ENCODE measurements at regions not wholly inside any gene's neighbourhood (a gene's known extent, or its start where the extent isn't known, plus 50 kb on each side); places are given as distances from the start of the nearest gene placed in this dataset.

DNA sequence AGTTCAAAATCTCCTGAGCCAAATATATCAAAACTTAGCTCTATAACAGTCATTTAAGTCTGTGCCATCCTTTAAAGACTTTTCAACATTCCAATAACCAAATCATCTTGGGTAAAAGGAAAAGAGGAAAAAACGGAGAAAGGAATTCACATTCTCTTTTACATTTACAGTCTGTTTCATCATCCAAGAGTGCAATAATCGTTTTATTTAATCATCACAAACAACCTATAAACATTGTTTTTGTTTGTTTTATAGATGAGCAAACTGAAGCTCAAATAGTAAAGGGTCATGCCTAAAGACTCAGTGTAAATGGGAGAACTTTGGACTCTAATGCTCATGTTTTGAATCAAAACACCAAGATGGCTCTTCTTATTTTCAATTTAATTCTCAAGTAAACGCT is 252.3 kb downstream of the TOX3 start:
- POLR2A ChIA-PET = no interaction called here
- no peak for ATAC-seq (ENCODE audit: low read depth)

DNA sequence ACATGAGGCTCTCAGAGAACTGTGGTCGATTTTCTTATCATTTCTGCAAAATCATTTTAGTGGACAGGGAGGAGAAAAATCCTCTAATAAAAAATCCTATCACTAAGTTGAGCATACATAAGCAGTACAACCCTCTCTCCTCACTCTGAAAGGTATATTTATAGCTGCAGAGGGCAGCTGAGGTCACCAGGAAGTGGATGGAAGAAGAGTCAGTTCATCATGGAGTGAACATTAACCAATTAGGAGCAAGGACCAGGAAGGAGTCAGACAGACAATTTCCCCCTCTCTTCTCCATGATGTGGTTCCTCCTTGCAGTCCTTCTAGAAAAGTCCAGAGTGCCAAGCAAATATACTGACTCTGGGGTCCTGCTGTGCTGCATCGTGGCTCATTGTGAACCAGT is 253.7 kb downstream of the TOX3 start:
- no peaks in the 10 kb centered on the region for H3K4me1 Mint-ChIP-seq
- no peak for ATAC-seq (ENCODE audit: low read depth)
- no peak for DNase-seq
- H3K27ac Mint-ChIP-seq = no peak overlapping the region
- no peak overlapping the region for H3K4me3 Mint-ChIP-seq
- POLR2A ChIA-PET = no interaction called here
- no peaks in the 10 kb centered on the region for H3K36me3 Mint-ChIP-seq
- no peaks in the 10 kb centered on the region for H3K27me3 Mint-ChIP-seq
- no peaks in the 10 kb centered on the region for H3K9me3 Mint-ChIP-seq

More for the DNA sequence above, 252.3 kb downstream of the TOX3 start:
- Mint-ChIP-seq H3K4me1 (no peaks in the 10 kb centered on the region), H3K4me3 (no peak overlapping the region), H3K36me3 (no peaks in the 10 kb centered on the region), H3K9me3 (no peaks in the 10 kb centered on the region), H3K27me3 (no peaks in the 10 kb centered on the region), H3K27ac (no peak overlapping the region)
- DNase-seq = no peak

- no peaks in the 10 kb centered on the region for H3K9me3 Mint-ChIP-seq
- no peak for ATAC-seq (ENCODE audit: low read depth)
- POLR2A ChIA-PET = no interaction called here
Measured at GRCh38 chr16:52283584-52284375, 263.2 kb downstream of the TOX3 start.

DNA sequence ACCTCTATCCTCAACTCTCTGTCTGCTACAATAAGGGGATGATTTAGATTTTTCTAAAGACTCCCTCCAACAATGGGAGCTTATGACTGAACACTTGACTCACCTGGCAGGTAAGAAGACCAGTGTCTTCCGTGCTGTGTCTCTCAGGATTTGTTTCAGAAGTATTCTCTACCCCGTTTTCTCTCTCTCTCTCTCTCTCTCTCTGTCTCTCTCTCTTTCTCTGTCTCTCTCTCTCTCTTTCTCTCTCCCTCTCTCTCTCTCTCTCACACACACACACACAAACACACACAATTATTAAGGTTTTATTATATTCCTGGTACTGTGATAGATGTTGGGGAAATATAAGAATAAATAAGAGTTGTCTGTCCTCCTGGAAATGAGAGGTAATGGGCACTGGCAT is 263.9 kb downstream of the TOX3 start:
- H3K27me3 Mint-ChIP-seq = no peaks in the 10 kb centered on the region
- H3K4me1 Mint-ChIP-seq = no peaks in the 10 kb centered on the region
- no peak overlapping the region for H3K27ac Mint-ChIP-seq
- ATAC-seq (ENCODE audit: low read depth) (no peak), DNase-seq (no peak)
- POLR2A ChIA-PET = no interaction called here
- H3K9me3 Mint-ChIP-seq = no peaks in the 10 kb centered on the region
- no peaks in the 10 kb centered on the region for H3K36me3 Mint-ChIP-seq
- no peak overlapping the region for H3K4me3 Mint-ChIP-seq

More at GRCh38 chr16:52283584-52284375, 263.2 kb downstream of the TOX3 start:
- H3K27ac Mint-ChIP-seq = no peak overlapping the region
- no peaks in the 10 kb centered on the region for H3K4me1 Mint-ChIP-seq
- no peak for DNase-seq
- H3K36me3 Mint-ChIP-seq = no peaks in the 10 kb centered on the region
- H3K27me3 Mint-ChIP-seq = no peaks in the 10 kb centered on the region
- no peak overlapping the region for H3K4me3 Mint-ChIP-seq

GRCh38 chr16:52280086-52280485 is 266.9 kb downstream of the TOX3 start:
- Mint-ChIP-seq H3K36me3 (no peaks in the 10 kb centered on the region), H3K4me3 (no peak overlapping the region), H3K27me3 (no peaks in the 10 kb centered on the region), H3K9me3 (no peaks in the 10 kb centered on the region), H3K27ac (no peak overlapping the region), H3K4me1 (no peaks in the 10 kb centered on the region)
- no peak for DNase-seq
- POLR2A ChIA-PET = no interaction called here
- ATAC-seq (ENCODE audit: low read depth) = no peak

DNA sequence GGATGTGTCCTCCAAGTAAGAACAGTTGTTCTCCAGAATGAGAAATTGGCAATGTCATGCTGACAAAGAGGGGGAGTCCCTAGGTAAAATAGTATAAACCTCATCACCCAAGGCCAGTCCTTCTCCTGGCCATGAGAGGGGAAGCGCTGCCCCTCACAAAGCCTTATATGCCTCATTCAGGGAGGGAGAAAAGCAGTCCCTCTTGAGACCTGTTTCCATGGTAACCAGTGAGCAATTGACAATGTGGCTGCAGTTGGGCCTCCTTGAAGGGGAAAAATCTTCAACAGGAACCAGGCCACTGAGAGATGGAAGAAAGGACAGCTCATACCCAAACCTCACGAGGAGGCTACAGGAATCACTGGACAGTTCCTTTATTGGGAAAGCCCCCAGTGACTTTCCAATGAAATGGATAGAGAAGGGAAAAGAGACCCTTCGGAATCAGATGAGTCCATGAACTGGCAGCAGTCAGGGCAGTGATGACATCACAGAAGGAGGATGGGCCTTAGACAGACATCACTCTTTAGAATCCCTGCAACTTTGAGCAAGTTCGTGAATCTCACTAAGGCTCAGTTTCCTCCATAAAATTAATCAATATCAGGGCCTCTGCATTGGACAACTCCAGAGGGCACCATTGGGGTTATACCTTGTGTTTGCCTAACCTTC is 275.7 kb downstream of the TOX3 start:
- Mint-ChIP-seq H3K9me3 (peaks cover 4% of the 10 kb centered on the region), H3K4me1 (no peaks in the 10 kb centered on the region), H3K27me3 (no peaks in the 10 kb centered on the region), H3K4me3 (no peak overlapping the region), H3K27ac (no peak overlapping the region), H3K36me3 (no peaks in the 10 kb centered on the region)
- DNase-seq = no peak
- ATAC-seq (ENCODE audit: low read depth) = no peak
- POLR2A ChIA-PET = no interaction called here

DNA sequence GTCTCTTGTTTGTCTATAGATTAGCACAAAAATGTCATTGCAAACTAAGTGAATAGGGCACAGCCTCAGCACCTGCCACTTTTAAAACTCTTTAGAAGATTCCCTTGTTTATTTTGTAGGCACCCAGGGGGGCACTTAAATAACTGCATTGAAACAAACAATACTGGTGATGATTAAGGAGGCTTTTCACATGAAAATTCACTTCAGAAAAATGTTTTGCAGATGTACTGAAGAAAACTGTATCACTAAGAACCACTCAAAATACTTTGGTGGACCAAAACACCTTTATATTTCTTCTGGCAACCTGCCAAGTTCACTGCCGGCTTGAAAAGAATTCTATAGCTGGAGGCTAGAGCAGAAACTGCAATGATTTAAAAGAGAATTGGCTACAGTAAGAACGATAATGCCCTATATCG is 281.5 kb downstream of the TOX3 start:
- no peaks in the 10 kb centered on the region for H3K36me3 Mint-ChIP-seq
- no peaks in the 10 kb centered on the region for H3K4me1 Mint-ChIP-seq
- no peaks in the 10 kb centered on the region for H3K27me3 Mint-ChIP-seq
- H3K27ac Mint-ChIP-seq = no peak overlapping the region
- POLR2A ChIA-PET = no interaction called here
- no peak for DNase-seq
- no peak overlapping the region for H3K4me3 Mint-ChIP-seq
- no peak for ATAC-seq (ENCODE audit: low read depth)
- peaks cover 3% of the 10 kb centered on the region for H3K9me3 Mint-ChIP-seq

DNA sequence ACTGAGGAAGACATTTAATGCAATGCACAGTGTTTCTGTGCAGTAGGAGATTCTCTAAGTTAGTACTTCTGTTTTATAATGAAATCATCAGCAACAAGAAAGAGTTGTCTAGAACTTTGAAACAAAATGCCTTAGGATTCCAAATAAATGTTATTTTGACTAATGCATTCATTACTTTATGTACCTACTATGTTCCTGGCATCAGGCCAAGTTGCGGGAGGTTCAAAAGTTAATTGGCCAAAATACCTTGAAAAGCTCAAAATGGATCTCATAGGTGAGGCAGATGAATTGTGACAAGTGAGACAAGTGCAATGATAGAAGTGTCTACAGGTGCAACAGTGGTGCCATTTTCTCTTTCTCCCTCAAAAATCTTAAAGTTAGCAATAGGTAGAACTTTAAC is 289.4 kb downstream of the TOX3 start:
- DNase-seq = no peak
- Mint-ChIP-seq H3K27ac (no peak overlapping the region), H3K9me3 (peaks cover 2% of the 10 kb centered on the region), H3K27me3 (no peaks in the 10 kb centered on the region), H3K36me3 (no peaks in the 10 kb centered on the region), H3K4me3 (no peak overlapping the region), H3K4me1 (no peaks in the 10 kb centered on the region)
- ATAC-seq (ENCODE audit: low read depth) = no peak
- POLR2A ChIA-PET = no interaction called here

GRCh38 chr16:52256310-52257078 is 290.4 kb downstream of the TOX3 start:
- Mint-ChIP-seq H3K9me3 (peaks cover 2% of the 10 kb centered on the region), H3K4me3 (no peak overlapping the region), H3K27me3 (no peaks in the 10 kb centered on the region), H3K36me3 (no peaks in the 10 kb centered on the region), H3K27ac (no peak overlapping the region), H3K4me1 (no peaks in the 10 kb centered on the region)
- ATAC-seq (ENCODE audit: low read depth) (no peak), DNase-seq (no peak)
- POLR2A ChIA-PET = no interaction called here

- Mint-ChIP-seq H3K4me1 (no peaks in the 10 kb centered on the region), H3K27ac (no peak overlapping the region), H3K36me3 (no peaks in the 10 kb centered on the region), H3K9me3 (peaks cover 1% of the 10 kb centered on the region), H3K27me3 (no peaks in the 10 kb centered on the region), H3K4me3 (no peak overlapping the region)
- DNase-seq (no peak), ATAC-seq (ENCODE audit: low read depth) (no peak)
- POLR2A ChIA-PET = no interaction called here
Measured at GRCh38 chr16:52254746-52255145, 292.2 kb downstream of the TOX3 start.

DNA sequence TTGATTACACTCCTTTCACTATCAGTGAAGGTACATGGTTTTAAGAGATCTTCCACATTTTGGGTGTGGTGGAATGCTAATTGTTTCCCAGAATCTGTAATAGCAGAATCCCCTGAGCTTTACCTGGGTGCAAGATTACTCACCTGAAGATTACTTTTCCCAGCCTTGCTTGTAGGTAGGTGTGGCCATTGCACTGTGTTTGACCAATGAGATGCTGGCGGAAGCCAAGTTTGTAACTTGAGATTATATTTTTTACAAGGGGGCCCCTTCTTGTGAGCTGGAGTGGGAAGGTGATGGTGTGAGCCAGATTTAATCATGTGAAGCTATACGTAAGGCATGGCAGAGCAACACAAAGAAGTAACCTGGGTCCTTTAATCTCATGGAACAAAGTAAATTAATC is 294.3 kb downstream of the TOX3 start:
- Mint-ChIP-seq H3K27me3 (no peaks in the 10 kb centered on the region), H3K9me3 (peaks cover 8% of the 10 kb centered on the region), H3K4me3 (no peak overlapping the region), H3K27ac (no peak overlapping the region), H3K36me3 (no peaks in the 10 kb centered on the region), H3K4me1 (no peaks in the 10 kb centered on the region)
- ATAC-seq (ENCODE audit: low read depth) (no peak), DNase-seq (no peak)
- POLR2A ChIA-PET = no interaction called here

- ATAC-seq (ENCODE audit: low read depth) (no peak), DNase-seq (no peak)
- Mint-ChIP-seq H3K36me3 (no peaks in the 10 kb centered on the region), H3K27ac (no peak overlapping the region), H3K9me3 (peaks cover 8% of the 10 kb centered on the region), H3K27me3 (no peaks in the 10 kb centered on the region), H3K4me1 (no peaks in the 10 kb centered on the region), H3K4me3 (no peak overlapping the region)
- POLR2A ChIA-PET = no interaction called here
Measured at GRCh38 chr16:52251495-52251894, 295.4 kb downstream of the TOX3 start.

DNA sequence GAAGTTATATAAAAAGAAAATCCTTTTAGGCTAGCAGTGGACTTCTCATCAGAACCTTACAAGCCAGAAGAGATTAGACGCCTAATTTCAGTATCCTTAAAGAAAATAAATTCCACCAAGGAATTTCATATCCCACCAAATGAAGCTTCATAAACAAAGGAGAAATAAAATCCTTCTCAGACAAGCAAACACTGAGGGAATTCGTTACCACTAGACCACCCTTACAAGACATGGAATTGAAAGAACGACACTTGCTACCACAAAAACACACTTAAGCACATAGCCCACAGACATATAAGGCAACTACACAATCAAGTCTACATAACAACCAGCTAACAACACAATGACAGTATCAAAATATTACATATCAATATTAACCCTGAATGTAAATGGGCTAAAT is 299.2 kb downstream of the TOX3 start:
- H3K9me3 Mint-ChIP-seq = peaks cover 9% of the 10 kb centered on the region
- H3K4me3 Mint-ChIP-seq = no peak overlapping the region
- DNase-seq = no peak
- POLR2A ChIA-PET = no interaction called here
- no peaks in the 10 kb centered on the region for H3K4me1 Mint-ChIP-seq
- ATAC-seq (ENCODE audit: low read depth) = no peak
- no peaks in the 10 kb centered on the region for H3K36me3 Mint-ChIP-seq
- H3K27me3 Mint-ChIP-seq = no peaks in the 10 kb centered on the region
- no peak overlapping the region for H3K27ac Mint-ChIP-seq

GRCh38 chr16:52238710-52239109 is 308.2 kb downstream of the TOX3 start:
- Mint-ChIP-seq H3K27me3 (no peaks in the 10 kb centered on the region), H3K4me3 (no peak overlapping the region), H3K9me3 (peaks cover 1% of the 10 kb centered on the region), H3K36me3 (no peaks in the 10 kb centered on the region), H3K4me1 (no peaks in the 10 kb centered on the region), H3K27ac (no peak overlapping the region)
- no peak for DNase-seq
- no peak for ATAC-seq (ENCODE audit: low read depth)
- POLR2A ChIA-PET = no interaction called here
